ENCODE measurements at regions not wholly inside any gene's neighbourhood (a gene's known extent, or its start where the extent isn't known, plus 50 kb on each side); places are given as distances from the start of the nearest gene placed in this dataset.

DNA sequence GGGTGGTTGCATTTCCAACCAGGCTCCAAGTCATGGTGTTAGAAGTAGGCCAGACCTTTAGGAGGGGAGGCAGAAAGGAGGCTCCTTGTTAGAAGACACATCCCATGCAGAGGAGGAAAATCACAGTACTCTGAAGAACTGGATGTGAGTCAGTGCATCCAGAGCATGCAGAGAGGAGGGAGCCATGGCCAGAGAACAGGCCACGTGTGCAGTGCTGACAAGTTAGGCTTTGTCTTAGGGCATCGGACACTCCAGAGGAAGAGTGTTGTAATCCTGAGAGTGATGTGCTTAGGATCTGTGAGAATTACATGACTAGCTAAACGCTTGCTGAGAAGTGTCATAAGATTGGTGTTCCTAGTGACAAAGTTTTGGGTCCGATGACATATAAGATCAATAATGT lies 456.5 kb upstream of the THRB start:
- ChIA-PET CTCF (no interaction called here), POLR2A (ENCODE audit: low non-redundant PET) (no interaction called here)
- TF ChIP-seq, protein P1, sequence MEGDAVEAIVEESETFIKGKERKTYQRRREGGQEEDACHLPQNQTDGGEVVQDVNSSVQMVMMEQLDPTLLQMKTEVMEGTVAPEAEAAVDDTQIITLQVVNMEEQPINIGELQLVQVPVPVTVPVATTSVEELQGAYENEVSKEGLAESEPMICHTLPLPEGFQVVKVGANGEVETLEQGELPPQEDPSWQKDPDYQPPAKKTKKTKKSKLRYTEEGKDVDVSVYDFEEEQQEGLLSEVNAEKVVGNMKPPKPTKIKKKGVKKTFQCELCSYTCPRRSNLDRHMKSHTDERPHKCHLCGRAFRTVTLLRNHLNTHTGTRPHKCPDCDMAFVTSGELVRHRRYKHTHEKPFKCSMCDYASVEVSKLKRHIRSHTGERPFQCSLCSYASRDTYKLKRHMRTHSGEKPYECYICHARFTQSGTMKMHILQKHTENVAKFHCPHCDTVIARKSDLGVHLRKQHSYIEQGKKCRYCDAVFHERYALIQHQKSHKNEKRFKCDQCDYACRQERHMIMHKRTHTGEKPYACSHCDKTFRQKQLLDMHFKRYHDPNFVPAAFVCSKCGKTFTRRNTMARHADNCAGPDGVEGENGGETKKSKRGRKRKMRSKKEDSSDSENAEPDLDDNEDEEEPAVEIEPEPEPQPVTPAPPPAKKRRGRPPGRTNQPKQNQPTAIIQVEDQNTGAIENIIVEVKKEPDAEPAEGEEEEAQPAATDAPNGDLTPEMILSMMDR (conservative IDR thresholded peaks at IDR 0.05; ENCODE audit: low read depth) = no peak
- no peak overlapping the region for H3K27ac ChIP-seq
- no peak for DNase-seq (ENCODE audit: low spot score)

DNA sequence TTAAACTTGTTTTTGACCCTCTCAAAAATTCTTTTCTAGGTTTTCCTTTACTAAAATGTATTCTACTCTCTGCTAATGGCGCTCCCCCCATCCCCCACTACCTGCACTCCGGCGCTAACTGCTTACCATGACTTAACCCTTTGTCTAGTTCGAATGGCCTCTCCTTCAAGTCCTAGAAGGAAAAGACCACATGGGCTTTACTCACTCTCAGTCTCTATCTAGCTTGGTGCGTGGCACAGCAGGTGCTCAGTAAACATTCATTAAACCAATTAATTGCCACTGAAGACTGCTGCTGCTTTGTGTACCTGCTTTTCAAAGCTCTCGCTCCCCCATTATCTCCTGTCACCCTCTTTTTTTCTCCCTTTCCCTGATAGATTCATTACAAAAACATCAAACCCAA lies 457.7 kb upstream of the THRB start:
- CTCF ChIA-PET = interaction anchor here (0.7 kb wide), 1 partner anchor 822 kb away, joined by 3 read pairs; no protein-coding TSS in a partner anchor
- no peak overlapping the region for H3K27ac ChIP-seq
- TF ChIP-seq, protein P1 (conservative IDR thresholded peaks at IDR 0.05; ENCODE audit: low read depth) = no peak
- POLR2A ChIA-PET (ENCODE audit: low non-redundant PET) = no interaction called here
- DNase-seq (ENCODE audit: low spot score) = no peak

DNA sequence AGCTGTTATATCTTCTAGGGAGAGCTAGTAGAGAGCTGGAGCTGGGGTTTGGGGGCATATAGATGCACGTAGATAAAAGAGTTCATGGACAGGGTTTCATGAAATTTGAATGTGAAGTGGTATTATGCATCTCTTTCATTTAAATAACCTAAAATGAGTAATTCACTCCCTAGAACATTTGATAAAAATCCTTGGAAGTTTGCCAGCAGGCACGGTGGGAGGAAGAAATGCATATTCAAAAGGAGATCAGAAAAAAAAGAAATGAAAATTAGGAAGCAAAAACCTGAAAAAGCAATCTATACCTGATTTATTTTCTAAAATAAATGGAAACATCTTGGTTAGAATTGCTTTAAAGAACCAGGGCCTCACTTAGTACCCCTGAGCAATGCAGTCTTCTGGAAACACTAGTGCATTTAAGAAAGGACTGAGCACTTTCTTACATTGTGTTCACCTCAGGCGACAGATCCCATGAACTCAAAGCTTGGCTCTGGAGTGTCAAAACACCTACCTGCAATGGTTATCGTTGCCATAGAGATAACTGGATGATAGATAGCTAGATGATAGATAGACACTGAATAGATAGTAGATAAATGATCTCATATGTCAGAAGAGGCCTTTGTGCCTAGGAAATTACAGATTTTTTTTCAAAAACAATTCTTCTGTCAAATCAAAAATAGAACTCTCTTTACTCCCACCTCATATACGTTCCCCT lies 458.6 kb upstream of the THRB start:
- TF ChIP-seq, protein P1 (conservative IDR thresholded peaks at IDR 0.05; ENCODE audit: low read depth) = no peak
- ChIA-PET CTCF (interaction anchor here (0.6 to 0.7 kb wide), 2 partner anchors 822 to 1256 kb away, joined by 3 read pairs; no protein-coding TSS in a partner anchor), POLR2A (ENCODE audit: low non-redundant PET) (no interaction called here)
- DNase-seq (ENCODE audit: low spot score) = no peak
- no peak overlapping the region for H3K27ac ChIP-seq

DNA sequence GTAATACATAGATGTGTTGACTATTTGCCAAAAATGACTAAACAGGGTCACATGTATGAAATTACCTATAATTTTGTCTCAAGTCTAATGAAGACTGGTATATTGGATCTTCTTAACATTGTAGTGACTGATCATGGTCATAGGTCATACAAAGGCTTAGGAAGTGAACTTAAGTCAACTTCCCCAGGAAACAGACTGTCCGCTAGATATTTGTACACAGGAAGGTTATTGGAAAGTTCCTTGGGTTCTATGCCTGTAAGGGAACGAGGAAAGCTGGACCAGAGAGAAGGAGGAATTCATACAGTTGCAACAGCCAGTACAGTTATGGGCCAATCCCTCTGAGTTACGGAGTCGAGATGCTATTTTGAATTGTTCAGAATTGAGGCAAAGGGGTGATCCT lies 462.0 kb upstream of the THRB start:
- no peak overlapping the region for H3K27ac ChIP-seq
- DNase-seq (ENCODE audit: low spot score) = no peak
- TF ChIP-seq, protein P1 (conservative IDR thresholded peaks at IDR 0.05; ENCODE audit: low read depth) = no peak
- ChIA-PET CTCF (no interaction called here), POLR2A (ENCODE audit: low non-redundant PET) (no interaction called here)

DNA sequence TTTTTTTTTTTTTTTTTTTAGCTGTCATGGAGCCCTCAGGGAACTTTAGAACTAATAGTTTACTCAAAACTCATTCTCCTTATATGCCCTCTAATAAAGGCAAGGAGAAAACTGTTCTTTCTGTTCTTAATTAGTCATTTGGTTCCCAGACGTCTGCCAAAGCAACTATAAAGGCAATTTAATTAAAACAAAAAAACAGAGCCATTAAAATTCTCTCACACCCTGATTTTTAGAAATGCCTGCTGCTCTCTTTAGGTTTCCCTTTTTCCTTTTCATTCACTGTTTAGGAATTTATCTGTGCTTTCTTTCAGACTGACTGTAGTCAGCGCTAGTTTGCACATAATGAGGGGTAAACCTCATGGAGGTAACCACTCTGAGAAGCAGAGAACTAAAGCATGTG lies 463.6 kb upstream of the THRB start:
- CTCF ChIA-PET = no interaction called here
- TF ChIP-seq, protein P1 (conservative IDR thresholded peaks at IDR 0.05; ENCODE audit: low read depth) = no peak
- POLR2A ChIA-PET (ENCODE audit: low non-redundant PET) = no interaction called here

DNA sequence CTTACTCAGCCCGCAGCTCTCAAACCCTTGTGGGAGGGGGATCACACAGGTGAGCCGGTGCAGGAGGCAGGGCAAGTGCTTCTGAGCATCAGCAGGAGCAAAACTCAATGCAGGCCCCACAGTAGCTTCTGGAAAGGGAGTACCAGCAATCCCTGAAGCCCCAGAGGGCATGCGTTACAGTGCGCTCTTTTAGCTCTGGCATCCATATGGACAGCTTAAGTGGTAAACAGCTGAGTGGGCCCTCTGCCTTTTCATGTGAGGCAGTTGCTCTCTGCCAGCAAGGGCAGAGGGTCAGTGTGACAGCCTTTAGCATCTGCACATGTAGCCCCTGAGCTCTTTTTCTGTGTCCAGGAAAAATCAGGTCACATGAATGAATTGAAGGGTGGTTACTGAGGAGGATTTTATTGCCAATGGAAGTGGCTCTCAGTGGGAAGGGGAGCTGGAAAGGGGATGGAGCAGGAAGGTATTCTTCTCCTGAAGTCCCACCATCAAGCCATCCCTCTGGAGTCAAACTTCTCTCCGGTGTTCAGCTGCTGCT lies 464.3 kb upstream of the THRB start:
- ChIA-PET CTCF (no interaction called here), POLR2A (ENCODE audit: low non-redundant PET) (no interaction called here)
- TF ChIP-seq, protein P1 (conservative IDR thresholded peaks at IDR 0.05; ENCODE audit: low read depth) = no peak
- H3K27ac ChIP-seq = no peak overlapping the region
- no peak for DNase-seq (ENCODE audit: low spot score)

More for the DNA sequence above, 463.6 kb upstream of the THRB start:
- no peak for DNase-seq (ENCODE audit: low spot score)
- no peak overlapping the region for H3K27ac ChIP-seq

All from RWPE1 (cell line).